Endothelial cell of umbilical vein (primary cell): ENCODE measurements at regions not wholly inside any gene's neighbourhood (a gene's known extent, or its start where the extent isn't known, plus 50 kb on each side); places are given as distances from the start of the nearest gene placed in this dataset.

Experiments
- BruUV-seq: library from RNA; stranded (reverse); fragments of 400-500 nt; replicated peaks from 2 replicates; lab custom pipeline; 2021; lab: Mats Ljungman, UMichigan
- CTCF ChIA-PET: fragments of 300-600, 350-600 bp; sonication (Branson Sonifier 250); formaldehyde crosslinking; loops from one replicate; lab custom pipeline; 2021; ENCODE audit warnings: antibody characterized with exemption, inconsistent platforms; lab: Charles Lee
- POLR2A ChIA-PET: fragments of 300-600, 350-600 bp; sonication (Branson Sonifier 250); formaldehyde crosslinking; loops from one replicate; lab custom pipeline; 2021; ENCODE audit warnings: antibody characterized with exemption, inconsistent platforms; lab: Charles Lee
- DNase-seq: peaks from one replicate; pipeline ENCODE4 v3.0.0-alpha.2; 2011; ENCODE audit warnings: low read depth, low spot score
- FAIRE-seq: peaks from 2 replicates; lab custom pipeline; 2011; peaks lifted over from hg19 to GRCh38; lab: Jason Lieb, UNC
- H2AFZ ChIP-seq: 2 replicates; pipeline ENCODE4 v1.6.0; 2012; ENCODE audit warnings: low read depth, low read length, control low read depth, inconsistent platforms
- H3K27ac ChIP-seq: 2 replicates; pipeline ENCODE4 v1.5.1; 2011; ENCODE audit warnings: low read depth, mild to moderate bottlenecking, control low read depth, low read length, moderate library complexity; ENCODE audit not compliant: insufficient read depth
- H3K27me3 ChIP-seq, 2 experiments: 2 replicates each; pipeline versions ENCODE4 v1.6.0 to v1.6.1; 2011; ENCODE audit warnings: low read length in 2 of 2, mixed read lengths in 1 of 2; ENCODE audit not compliant: control insufficient read depth in 2 of 2, insufficient read depth in 2 of 2
- H3K36me3 ChIP-seq, 2 experiments: 2 replicates in 1 of 2; 3 replicates in 1 of 2; pipeline ENCODE4 v1.5.1; 2011; ENCODE audit warnings: low read length in 2 of 2, mild to moderate bottlenecking in 1 of 2, moderate library complexity in 1 of 2; ENCODE audit not compliant: control insufficient read depth in 2 of 2, insufficient read depth in 2 of 2; ENCODE audit errors: extremely low read depth in 1 of 2
- H3K4me1 ChIP-seq: 3 replicates; pipeline ENCODE4 v1.5.1; 2011; ENCODE audit warnings: mild to moderate bottlenecking, low read length; ENCODE audit not compliant: control insufficient read depth, insufficient read depth; ENCODE audit errors: extremely low read depth
- H3K4me2 ChIP-seq: 2 replicates; pipeline ENCODE4 v1.6.1; 2011; ENCODE audit warnings: low read length, control low read depth, mixed read lengths; ENCODE audit not compliant: insufficient read depth
- H3K4me3 ChIP-seq, 3 experiments: fragments of 200-600 bp in 1 of 3; sonication (generic), shearing (Covaris generic) in 1 of 3; replicated peaks in 1 of 3; 2 replicates each; pipeline ENCODE4 v1.5.1; 2011 to 2016; ENCODE audit warnings: control low read depth in 3 of 3, low read length in 3 of 3, mild to moderate bottlenecking in 2 of 3, inconsistent platforms in 1 of 3, low read depth in 1 of 3, moderate library complexity in 1 of 3; ENCODE audit not compliant: insufficient read depth in 1 of 3
- H3K79me2 ChIP-seq: 2 replicates; pipeline ENCODE4 v1.6.0; 2012; ENCODE audit warnings: low read length, inconsistent platforms; ENCODE audit not compliant: control insufficient read depth, insufficient read depth
- H3K9ac ChIP-seq: replicated peaks from 2 replicates; pipeline ENCODE3; 2011; ENCODE audit warnings: low read length, control low read depth; ENCODE audit not compliant: insufficient read depth; ENCODE audit errors: extremely low read depth
- H3K9me1 ChIP-seq: replicated peaks from 3 replicates; pipeline ENCODE4 v1.6.0; 2011; ENCODE audit warnings: mild to moderate bottlenecking, low read length; ENCODE audit not compliant: control insufficient read depth, insufficient read depth; ENCODE audit errors: extremely low read depth
- H3K9me3 ChIP-seq: replicated peaks from 2 replicates; pipeline ENCODE4 v1.5.1; 2012; ENCODE audit warnings: low read length, inconsistent platforms; ENCODE audit not compliant: control insufficient read depth, insufficient read depth
- H4K20me1 ChIP-seq: replicated peaks from 2 replicates; pipeline ENCODE3; 2011; ENCODE audit warnings: mild to moderate bottlenecking, low read length; ENCODE audit not compliant: control insufficient read depth, insufficient read depth; ENCODE audit errors: extremely low read depth
- CTCF ChIP-seq, 2 donors: IDR thresholded peaks; 1 replicate in 1 of 2; 2 replicates in 1 of 2; pipeline ENCODE4 v1.5.1; 2011; ENCODE audit warnings: low read length in 2 of 2, mild to moderate bottlenecking in 2 of 2, moderate library complexity in 2 of 2, control low read depth in 1 of 2, inconsistent platforms in 1 of 2, low read depth in 1 of 2; ENCODE audit not compliant: insufficient read depth in 1 of 2; ENCODE audit errors: extremely low read depth in 1 of 2
- EZH2 ChIP-seq: IDR thresholded peaks from 2 replicates; pipeline ENCODE4 v1.6.1; 2012; ENCODE audit warnings: borderline replicate concordance, low read depth, mild to moderate bottlenecking, moderate library complexity, low read length, inconsistent platforms; ENCODE audit not compliant: severe bottlenecking
- FOS ChIP-seq: IDR thresholded peaks from 2 replicates; pipeline ENCODE4 v1.6.1; 2011; ENCODE audit warnings: mild to moderate bottlenecking, low read length, moderate library complexity, borderline replicate concordance; ENCODE audit not compliant: insufficient read depth
- GATA2 ChIP-seq: IDR thresholded peaks from 2 replicates; pipeline ENCODE4 v1.7.0; 2011; ENCODE audit warnings: low read depth, mild to moderate bottlenecking, moderate library complexity, mixed read lengths, low read length; ENCODE audit not compliant: insufficient read length, insufficient read depth
- JUN ChIP-seq: IDR thresholded peaks from 2 replicates; pipeline ENCODE4 v1.6.1; 2011; ENCODE audit warnings: borderline replicate concordance, low read depth; ENCODE audit not compliant: insufficient read length, insufficient read depth
- MAX ChIP-seq: IDR thresholded peaks from 2 replicates; pipeline ENCODE4 v1.6.1; 2011; ENCODE audit not compliant: insufficient read depth, insufficient read length
- MYC ChIP-seq: IDR thresholded peaks from one replicate; pipeline ENCODE4 v1.6.1; 2011; ENCODE audit warnings: mild to moderate bottlenecking, low read depth, low read length
- POLR2A ChIP-seq: IDR thresholded peaks from 2 replicates; pipeline ENCODE4 v1.6.1; 2012; ENCODE audit warnings: low read depth, mild to moderate bottlenecking, control low read depth, low read length
- POLR2AphosphoS5 ChIP-seq: IDR thresholded peaks from 2 replicates; pipeline ENCODE4 v1.6.1; 2012; ENCODE audit warnings: low read depth, mild to moderate bottlenecking, control low read depth, low read length, moderate library complexity; ENCODE audit not compliant: insufficient read depth
- dilution Hi-C: fragments of 300-500 bp; cut with MboI; formaldehyde crosslinking; loops from one replicate; pipeline ENCODE4 v1.15.0; 2019; ENCODE audit warnings: low sequenced_read_pairs; ENCODE audit not compliant: extremely low pct_ligation_motif_present
- intact Hi-C: fragments of 100-400 bp; cut with micrococcal nuclease; formaldehyde crosslinking; loops from one replicate; pipeline ENCODE4 v1.10.0; 2022

- TF ChIP-seq GATA2 (no peak), JUN (no peak), FOS (no peak), MAX (no peak), EZH2 (no peak), POLR2AphosphoS5 (no peak), POLR2A (no peak)
- Histone ChIP-seq H3K36me3 (no peaks in the 10 kb centered on the region), H3K4me1 (peaks cover 20% of the 10 kb centered on the region), H3K27me3 (no peaks in the 10 kb centered on the region), H3K27ac (no peak overlapping the region), H4K20me1 (no peaks in the 10 kb centered on the region), H3K9me1 (no peaks in the 10 kb centered on the region), H3K4me3 (no peak overlapping the region), H3K4me2 (peak overlapping the region; percentile 48), H3K79me2 (no peaks in the 10 kb centered on the region), H2AFZ (no peak overlapping the region), H3K9me3 (no peaks in the 10 kb centered on the region), H3K9ac (no peak overlapping the region)
- no TSS peak for BruUV-seq
- intact Hi-C loops: no loop called here
- dilution Hi-C loops: no loop called here
- CTCF ChIA-PET: interaction anchor here (2.0 to 3.2 kb wide), 3 partner anchors 15 to 319 kb away, joined by 4 to 11 read pairs (median 8); no protein-coding TSS in a partner anchor
- DNase-seq: no peak
- FAIRE-seq: no peak
- POLR2A ChIA-PET: no interaction called here
Measured at GRCh38 chr5:57818397-57818796, 335.8 kb upstream of the ACTBL2 start.

- peak overlapping the region; percentile 48 for H3K4me2 ChIP-seq
- no peaks in the 10 kb centered on the region for H3K27me3 ChIP-seq
- no TSS peak for BruUV-seq
- ChIA-PET POLR2A (no interaction called here), CTCF (interaction anchor here (1.3 to 3.2 kb wide), 5 partner anchors 15 to 643 kb away, joined by 4 to 11 read pairs (median 4); no protein-coding TSS in a partner anchor)
- H2AFZ ChIP-seq: peak overlapping the region; percentile 42
- no peaks in the 10 kb centered on the region for H4K20me1 ChIP-seq
- H3K27ac ChIP-seq: no peak overlapping the region
- peak; percentile 79 for FAIRE-seq
- no peak overlapping the region for H3K9ac ChIP-seq
- peaks cover 20% of the 10 kb centered on the region for H3K4me1 ChIP-seq
- no peaks in the 10 kb centered on the region for H3K9me3 ChIP-seq
- peak; percentile 73 for DNase-seq
- no peaks in the 10 kb centered on the region for H3K79me2 ChIP-seq
- TF ChIP-seq CTCF (IDR thresholded peaks at IDR 0.05; ENCODE audit: extremely low read depth in 1 of 2, insufficient read depth in 1 of 2, low read depth in 1 of 2, low read length in 2 of 2): no peak
- TF ChIP-seq MYC: no peak
- no peak for TF ChIP-seq GATA2
- TF ChIP-seq POLR2A: no peak
- no peak for TF ChIP-seq EZH2
- no peak for TF ChIP-seq FOS
- no peak for TF ChIP-seq MAX
- no peak for TF ChIP-seq JUN
- no peak for TF ChIP-seq POLR2AphosphoS5
- no peaks in the 10 kb centered on the region for H3K36me3 ChIP-seq
- no peak overlapping the region for H3K4me3 ChIP-seq
- intact Hi-C loops: no loop called here
- no peaks in the 10 kb centered on the region for H3K9me1 ChIP-seq
- dilution Hi-C loops: no loop called here
Measured at GRCh38 chr5:57817924-57818323, 335.3 kb upstream of the ACTBL2 start.
